HG02938 (cell line): ENCODE measurements at regions not wholly inside any gene's neighbourhood (a gene's known extent, or its start where the extent isn't known, plus 50 kb on each side); places are given as distances from the start of the nearest gene placed in this dataset.
"Not testable (repeated sequence)": the region's sequence is repeated elsewhere in the genome, so short reads cannot be mapped to it uniquely, and the experiment has no call there.

Experiments used
- ATAC-seq: cut with Tn5 transposase; IDR thresholded peaks from one replicate; pipeline ENCODE4 v1.9.1; 2021; ENCODE audit warnings: mild to moderate bottlenecking, moderate library complexity; ENCODE audit not compliant: unreplicated experiment

- ATAC-seq = no peak
Measured at GRCh38 chr7:113176836-113177235, 58.5 kb upstream of the SMIM30 start.

DNA sequence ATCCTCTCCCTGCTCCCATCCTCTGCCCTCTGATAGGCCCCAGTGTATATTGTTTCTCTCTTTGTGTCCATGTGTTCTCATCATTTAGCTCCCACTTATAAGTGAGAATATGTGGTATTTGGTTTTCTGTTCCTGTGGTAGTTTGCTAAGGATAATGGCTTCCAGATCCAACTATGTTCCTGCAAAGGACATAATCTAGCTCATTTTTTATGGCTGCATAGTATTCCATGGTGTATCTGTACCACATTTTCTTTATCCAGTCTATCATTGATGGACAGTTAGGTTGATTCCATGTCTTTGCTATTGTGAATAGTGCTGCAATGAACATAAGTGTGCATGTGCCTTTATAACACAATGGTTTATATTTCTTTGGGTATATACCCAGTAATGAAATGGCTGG is 57.8 kb upstream of the SMIM30 start:
- ATAC-seq = not testable (repeated sequence)

GRCh38 chr7:113175525-113176104 is 57.3 kb upstream of the SMIM30 start:
- ATAC-seq = no peak

- no peak for ATAC-seq
Measured at GRCh38 chr7:113172726-113173125, 54.4 kb upstream of the SMIM30 start.

- no peak for ATAC-seq
Measured at GRCh38 chr7:113170591-113170990, 52.2 kb upstream of the SMIM30 start.
